NCI-H2227 (cell line): ENCODE measurements at regions not wholly inside any gene's neighbourhood (a gene's known extent, or its start where the extent isn't known, plus 50 kb on each side); places are given as distances from the start of the nearest gene placed in this dataset.

Experiments
- DNase-seq: peaks from one replicate; lab custom pipeline; 2025; ENCODE audit not compliant: unreplicated experiment; lab: John Stamatoyannopoulos, UW

DNA sequence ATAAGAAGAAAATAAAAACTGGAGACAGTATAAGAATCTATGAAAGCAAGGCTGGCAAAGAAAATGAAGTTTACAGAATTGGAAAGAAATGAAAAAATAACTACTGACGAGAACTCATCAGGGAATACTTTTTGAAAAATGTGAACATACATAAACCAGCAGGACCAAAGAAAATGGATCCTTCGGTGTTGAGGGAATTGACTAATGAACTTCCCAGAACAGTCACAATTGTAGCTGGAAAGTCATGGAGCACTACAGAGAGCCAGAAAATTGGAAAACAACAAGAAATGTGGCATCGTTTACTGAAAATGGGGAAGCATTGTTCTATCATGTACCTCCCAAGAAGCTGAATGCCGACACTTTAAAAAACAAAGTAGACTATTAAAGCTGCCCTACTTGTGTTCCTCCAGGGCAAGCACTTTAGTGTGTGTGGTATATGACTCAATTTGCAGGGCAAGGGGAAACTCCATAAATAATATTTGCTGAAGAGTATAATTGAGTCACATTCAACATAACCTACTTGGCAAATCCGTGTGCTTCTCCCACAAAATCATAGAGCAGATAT is 1221.6 kb upstream of the NRXN1 start:
- no peak for DNase-seq

DNA sequence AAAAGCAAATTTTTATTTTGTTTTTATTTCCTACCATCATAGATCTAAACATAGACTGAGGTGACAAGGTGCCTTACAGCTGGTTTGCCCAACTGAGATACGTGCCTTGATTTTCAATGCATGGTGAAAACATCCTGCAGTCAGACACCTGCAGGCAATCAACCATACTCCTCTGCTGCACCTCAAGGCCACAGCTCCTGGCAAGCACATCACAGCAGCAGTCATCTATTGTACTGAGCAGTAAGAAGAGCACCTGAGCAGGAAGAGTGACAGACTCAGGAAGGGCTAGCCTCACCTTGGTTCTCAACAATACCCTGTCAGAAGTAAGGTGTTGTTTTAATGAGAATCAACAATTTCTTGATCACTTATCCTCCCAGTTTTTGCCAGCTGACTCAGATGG is 1206.8 kb upstream of the NRXN1 start:
- no peak for DNase-seq

DNA sequence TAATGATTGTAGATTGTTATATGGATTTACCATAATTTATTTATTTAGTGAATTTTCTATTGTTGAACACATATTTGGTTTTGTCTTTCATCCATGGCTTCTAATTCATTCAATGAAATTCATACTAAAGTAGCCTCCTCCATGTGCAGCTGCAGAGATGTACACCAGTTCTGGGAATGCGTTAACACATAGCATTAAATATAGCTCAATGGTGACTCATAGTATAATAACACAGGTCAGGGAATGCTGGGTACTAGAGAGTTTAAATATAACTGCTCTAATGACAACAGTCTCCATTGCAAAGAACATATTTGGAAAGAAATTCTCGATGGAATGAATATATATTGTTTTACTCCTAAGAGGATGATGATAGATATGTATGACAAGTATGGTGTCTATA is 1190.2 kb upstream of the NRXN1 start:
- no peak for DNase-seq

DNA sequence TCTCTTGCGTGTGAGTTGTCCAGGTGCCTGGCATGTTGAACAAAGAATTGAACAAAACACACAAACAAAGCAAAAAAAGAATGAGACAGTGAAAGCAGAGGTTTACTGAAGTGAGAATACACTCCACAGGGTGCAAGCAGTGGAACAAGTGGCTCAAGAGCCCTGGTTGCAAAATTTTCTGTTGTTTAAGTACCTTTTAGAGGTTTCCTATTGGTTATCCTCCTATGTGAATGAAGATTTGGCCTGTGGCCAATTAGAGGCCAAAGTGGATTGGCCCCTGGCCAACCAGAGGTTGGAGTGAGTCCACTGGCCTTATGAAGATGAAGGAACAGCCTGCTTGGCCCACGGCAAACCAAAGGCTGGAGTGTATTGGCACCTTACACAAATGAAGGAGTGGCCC is 1188.5 kb upstream of the NRXN1 start:
- no peak for DNase-seq

DNA sequence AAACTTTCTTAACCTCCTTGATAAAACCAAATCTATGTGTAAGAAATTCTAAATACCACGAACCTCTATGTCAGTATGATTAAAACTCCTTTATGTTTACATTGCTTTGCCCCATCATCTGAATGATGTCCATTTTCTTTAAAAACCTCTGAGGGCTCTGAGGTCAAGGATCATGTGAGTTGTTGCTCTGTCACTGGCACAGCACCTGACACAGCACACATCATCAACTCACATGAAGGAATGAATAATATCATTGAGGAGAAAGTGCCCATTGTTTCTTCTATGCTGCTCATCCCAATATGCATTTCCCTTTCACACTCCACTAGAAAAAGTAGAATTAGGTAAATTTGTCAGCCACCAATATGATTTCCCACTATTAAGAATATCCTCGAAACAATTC is 1178.7 kb upstream of the NRXN1 start:
- no peak for DNase-seq

DNA sequence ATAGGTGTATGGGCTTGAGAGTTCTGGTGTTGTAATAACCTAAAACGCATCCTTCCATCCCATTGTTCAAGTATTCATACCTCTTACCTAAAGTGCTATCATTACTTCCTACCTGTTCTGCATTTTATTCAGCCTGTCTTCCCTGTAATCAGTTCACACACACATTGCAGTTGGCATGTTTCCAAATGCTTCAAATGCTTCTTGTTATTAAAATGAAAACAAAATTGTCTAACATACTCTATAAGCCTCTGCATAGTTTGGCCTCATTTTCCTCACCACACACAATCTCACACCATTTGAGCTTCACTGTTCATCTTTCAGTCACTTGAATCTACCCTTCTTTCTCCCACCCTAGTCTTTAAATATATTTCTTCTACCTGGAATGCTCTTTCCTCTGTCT is 1178.2 kb upstream of the NRXN1 start:
- no peak for DNase-seq

DNA sequence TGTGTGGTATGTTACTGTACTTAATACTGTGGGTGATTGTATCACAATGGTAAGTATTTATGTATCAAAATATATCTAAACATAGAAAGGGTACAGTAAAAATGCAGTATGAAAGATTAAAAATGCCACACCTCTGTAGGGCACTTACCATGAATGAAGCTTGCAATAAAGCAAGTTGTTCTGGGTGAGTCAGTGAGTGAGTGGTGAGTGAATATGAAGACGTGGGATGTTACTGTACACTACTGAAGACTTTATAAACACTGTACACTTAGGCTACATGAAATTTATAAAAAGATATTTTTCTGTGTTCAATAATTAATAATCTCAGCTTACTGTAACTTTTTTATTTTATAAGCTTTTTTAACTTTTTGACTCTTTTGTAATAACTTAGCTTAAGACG is 1162.4 kb upstream of the NRXN1 start:
- no peak for DNase-seq

DNA sequence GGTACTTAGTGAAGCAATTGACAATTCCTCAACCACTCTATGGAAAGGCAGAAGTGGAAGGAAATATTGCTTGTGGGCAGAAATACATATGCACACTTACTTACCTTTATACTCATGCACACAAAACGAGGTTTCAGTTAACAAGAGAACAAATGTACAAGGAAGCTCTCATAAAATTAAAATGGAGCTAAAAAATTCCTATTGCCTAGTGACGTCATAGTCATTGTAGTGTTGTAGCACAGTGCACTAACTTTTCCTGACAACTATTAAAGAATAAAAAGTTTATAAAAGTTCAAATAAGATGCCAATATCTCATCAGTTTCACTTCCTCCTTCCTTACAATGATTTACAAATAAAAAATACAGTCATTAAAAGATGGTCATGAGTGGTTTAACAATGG is 1161.9 kb upstream of the NRXN1 start:
- no peak for DNase-seq

DNA sequence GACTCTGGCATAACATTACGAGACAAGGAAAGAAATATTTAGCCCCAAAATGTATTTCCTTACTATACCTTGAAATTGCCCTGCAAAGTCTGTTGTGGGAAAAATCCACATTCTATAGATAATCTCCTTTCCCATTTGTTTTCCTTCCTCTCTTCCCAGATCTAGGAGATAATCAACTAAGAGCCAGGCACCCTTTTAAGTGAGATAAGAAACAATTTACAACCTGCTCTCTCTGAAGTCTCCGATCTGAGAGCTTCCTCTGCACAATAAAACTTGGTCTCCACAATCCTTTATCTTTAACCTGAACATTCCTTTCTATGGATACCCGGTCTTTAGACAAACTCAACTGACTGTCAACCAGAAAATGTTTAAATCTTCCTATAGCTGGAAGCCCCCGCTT is 1160.7 kb upstream of the NRXN1 start:
- no peak for DNase-seq

DNA sequence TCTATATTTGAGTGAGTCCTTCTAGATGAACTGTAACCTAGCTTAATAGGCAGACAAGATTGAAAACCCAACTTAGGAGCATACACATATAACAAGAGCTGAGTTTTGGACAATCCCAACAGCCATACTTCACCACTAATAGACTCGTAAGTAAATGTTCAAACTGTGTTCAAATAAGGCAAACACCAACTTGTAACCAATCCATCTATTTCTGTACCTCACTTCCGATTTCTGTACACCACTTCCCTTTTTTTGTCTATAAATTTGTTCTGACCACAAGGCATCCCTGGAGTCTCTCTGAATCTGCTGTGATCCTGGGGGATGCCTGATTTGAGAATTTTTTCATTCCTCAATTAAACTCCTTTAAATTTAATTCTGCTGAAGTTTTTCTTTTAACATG is 1149.1 kb upstream of the NRXN1 start:
- no peak for DNase-seq

DNA sequence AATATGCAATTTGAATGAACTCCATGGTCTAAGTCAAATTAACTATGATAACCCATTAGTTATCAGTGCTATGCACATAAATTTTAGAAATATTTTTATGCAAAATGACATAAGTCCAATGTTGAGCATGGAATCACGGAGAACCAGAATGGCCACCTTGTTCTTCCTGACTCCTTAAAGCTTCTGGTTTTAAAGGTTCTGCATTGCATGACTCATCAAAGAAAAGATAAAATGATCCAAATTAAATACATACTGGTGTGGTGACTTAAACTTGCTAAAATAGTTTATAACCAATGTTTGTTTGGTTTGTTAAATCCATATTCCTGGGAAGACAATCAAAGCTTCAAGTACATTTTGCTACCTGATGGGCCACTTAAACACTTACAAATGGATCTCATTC is 1146.9 kb upstream of the NRXN1 start:
- no peak for DNase-seq

DNA sequence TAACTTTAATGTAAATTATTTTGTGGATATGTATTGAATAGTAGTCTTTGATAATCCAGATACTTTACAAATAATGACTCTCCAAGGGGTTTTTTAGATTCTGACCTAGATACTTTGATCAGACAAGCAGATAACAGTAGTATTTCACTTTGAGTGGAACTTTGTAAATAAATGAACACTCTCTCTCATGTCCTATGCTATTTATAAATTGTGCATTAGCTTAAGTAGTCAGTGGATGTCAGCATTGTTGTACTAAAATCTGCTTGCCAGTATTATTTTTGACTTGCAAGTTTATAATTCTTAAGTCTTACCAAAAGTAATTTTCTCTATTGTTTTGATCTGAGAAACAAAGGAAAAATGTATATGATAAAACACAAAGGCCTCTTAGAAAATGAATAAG is 1113.1 kb upstream of the NRXN1 start:
- DNase-seq, result no peak

DNA sequence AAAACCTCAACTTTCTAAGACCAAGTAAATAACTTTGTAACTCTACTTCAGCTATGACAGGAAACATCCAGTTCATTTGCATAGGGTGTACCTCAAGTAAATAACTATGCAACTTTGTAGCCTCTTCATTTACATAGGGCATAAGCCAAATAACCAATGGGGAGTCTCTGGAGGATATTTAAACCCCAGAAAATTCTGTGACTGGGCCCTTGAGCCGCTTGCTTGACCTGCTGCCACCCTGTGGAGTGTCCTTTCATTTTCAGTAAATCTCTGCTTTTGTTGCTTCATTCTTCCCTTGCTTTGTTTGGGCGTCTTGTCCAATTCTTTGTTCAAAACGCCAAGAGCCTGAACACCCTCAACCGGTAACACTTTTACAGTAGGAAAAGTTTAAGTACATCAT is 1112.7 kb upstream of the NRXN1 start:
- no peak for DNase-seq

DNA sequence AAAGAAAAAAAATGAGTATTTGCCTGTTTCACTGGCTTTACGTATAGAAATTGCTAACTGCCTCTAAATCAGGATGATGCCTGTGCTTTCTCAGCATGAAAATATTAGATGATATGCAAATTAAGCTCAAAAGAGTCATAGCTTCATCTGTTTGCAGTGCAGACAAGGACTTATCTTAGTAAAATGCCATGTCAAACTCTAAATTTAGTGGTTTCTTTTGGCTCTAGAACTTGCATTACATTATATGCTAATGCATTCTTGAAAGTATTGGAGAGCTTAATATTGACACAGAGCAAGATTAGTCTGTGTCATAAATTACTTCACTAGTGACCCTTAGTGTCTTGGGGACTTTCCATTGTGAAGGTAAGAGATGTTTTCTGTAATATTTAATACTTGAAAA is 1109.1 kb upstream of the NRXN1 start:
- no peak for DNase-seq

DNA sequence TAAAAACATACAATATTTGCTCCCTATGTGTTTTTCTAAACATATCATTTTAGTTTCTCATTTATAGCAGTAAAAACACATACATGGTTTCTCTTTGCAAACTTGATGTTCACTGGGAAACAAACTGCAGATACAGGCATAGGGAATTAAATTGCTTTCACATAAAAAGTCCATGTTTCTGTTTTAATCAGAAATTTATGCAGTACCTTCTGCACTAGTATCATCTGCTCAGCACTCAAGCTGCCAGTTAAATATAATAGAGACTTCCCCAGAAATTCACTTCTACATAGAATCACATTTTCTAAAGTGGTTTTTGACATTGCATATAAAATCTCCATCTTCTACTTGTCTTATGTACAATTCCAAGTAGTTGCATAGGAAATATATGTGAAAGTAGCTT is 1107.3 kb upstream of the NRXN1 start:
- no peak for DNase-seq

DNA sequence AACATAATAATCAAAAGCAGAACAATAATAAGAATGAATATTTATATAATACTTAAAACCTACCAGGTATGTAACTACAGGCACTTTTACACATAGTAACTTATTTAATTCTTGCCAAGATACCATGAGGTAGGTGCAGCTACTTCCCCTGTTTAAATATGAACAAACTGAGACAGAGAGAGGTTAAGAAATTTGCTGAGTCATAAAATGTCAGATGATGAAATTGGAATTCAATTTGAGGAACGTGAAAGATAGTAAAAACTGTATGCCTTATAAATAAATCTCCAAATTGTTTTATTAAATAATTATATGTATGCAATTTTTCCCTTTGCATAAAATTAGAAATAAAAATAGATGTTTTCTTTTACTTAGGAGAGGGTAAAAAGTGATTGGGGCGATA is 1103.3 kb upstream of the NRXN1 start:
- no peak for DNase-seq

DNA sequence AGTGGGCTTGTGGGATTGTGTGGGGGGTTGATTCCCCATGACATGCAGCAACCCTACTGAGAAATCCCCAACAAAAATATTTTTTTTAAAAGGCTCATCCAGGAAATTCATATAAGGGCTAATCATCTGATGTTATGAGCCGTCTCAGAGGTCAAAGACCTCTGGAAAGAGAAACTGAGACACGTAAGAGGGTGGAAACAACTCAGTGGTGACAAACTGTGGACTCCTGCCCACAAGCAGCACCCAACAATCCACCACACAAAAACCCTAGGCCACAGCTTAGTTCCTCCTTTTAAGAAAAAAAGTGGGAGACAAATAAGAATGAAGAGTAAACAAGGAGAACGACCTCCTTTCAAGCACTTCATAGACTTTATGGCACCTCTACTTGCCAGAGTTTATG is 1096.1 kb upstream of the NRXN1 start:
- no peak for DNase-seq

DNA sequence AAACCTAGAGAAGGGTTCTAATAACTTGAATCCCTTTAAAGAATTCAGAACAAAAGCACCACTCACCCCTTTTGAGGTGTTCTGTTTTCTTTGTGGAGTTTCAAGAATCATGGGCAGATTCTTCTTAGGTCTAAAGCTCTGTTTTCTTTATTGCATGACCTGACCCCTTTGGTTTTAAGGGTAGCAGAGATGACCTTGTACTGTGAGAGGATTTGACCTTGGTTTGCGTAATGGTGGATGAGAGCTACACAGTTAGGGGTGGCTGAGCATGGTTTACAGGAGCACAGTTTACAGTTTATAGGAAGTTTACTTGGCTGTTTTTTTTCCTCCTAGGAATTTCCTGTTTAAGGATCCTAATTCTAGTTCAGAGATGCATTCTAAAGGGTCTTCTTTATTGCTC is 1095.6 kb upstream of the NRXN1 start:
- no peak for DNase-seq

DNA sequence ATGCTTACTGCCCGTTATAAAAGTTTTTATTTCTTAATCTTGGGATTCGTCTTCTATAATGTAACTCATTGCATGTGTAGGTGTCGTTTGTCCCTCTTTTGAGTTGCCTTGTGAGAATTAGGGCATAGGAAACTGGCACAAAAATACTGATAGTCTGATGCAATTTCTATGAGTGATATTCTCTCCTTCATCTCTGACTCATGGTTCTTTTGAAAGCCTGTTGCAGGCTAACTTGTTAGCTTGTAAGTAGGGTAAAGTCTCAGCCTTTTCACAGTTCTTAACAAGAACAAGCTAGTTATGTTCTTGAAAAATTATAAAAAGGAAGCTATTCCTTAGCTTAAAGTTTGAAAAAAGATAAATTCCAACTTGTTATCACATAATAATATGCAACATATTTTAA is 1085.4 kb upstream of the NRXN1 start:
- DNase-seq, result no peak

DNA sequence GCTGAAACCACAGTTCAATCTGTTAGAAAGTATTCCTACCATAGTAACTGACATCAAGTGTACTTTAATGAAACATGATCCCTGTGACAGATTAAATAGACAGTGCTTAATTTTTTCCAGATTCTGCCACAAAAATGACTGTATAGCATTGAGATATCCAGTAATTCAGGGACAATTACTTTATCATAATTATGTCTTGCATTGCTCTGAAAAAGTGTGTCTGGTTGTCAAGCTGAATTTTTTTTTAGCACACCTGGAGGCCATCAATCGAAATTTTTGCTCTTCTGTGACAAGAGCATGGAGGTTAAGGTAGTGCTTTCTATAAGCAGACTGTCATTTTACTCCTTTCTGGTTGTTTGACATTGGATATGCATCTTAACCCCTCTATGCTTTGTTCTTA is 1083.8 kb upstream of the NRXN1 start:
- DNase-seq, result no peak

DNA sequence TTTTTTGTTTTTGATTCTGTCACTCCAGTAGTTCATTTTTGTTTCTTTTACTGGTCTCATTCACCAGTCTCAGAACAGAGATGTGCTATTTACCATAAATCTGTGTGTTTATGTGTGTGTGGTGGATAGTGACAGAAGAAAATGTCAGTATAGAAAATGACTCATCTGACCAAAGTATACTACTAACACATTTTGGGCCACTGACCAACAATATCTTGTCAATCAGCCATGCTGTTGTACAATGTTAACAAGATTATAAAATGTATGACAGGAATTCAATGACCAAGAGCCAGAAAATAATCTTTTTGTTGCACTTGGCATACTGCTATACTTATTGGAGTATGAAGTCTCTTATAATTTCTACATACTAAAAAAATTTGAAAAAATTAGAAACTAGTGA is 1081.4 kb upstream of the NRXN1 start:
- no peak for DNase-seq

DNA sequence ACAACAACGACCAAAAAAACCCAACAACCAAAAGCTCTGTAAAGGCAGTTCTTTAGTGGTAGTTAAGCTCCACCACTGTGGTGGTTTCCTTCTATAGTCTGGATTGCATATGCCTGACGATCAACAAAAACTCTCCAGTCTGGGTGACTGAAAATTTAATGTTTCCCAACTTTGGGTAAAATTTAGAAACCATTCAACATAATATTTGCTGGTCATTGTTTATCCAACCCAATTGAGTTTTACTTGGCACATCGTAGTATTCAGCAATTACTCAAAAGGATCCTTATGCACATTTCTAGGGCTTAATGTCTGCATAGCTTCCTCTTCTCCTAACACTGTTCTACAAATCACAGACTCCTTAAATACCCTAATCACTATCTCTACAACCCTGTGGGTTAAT is 1080.2 kb upstream of the NRXN1 start:
- no peak for DNase-seq

DNA sequence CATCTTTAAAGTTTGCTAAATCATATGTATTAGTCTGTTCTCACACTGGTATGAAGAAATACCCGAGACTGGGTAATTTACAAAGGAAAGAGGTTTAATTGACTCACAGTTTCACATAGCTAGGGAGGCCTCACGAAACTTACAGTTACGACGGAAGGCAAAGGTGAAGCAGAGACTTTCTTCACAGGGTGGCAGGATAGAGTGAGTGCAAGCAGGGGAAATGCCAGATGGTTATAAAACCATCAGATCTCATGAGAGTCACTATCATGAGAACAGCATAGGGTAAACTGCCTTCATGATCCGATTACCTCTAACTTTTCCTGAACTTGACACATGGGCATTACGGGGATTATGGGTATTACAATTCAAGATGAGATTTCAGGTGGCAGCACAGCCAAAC is 1075.2 kb upstream of the NRXN1 start:
- no peak for DNase-seq

DNA sequence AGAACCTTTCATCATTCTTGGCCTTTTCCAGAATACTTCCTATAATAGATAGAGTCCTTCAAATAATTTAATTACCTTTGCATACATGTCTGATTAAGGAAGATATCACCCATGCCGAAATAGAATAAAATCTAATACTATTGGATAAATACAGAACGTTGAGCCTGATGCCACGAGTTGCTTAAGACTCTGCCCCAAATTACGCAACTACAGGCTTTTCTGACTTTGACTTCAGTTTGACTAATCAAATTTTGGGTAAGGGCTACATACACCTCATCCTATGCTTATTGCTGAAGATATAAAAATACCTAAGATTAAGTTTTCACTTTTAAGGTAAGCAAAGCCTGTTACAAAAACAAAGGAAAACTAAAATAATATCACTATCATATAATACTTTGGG is 1065.1 kb upstream of the NRXN1 start:
- DNase-seq, result no peak
